PC-3 (cell line): ENCODE measurements at regions not wholly inside any gene's neighbourhood (a gene's known extent, or its start where the extent isn't known, plus 50 kb on each side); places are given as distances from the start of the nearest gene placed in this dataset.

Source experiments
- EZH2phosphoT487 ChIP-seq: fragments of 300-600 bp; sonication (generic); IDR thresholded peaks from 2 replicates; pipeline ENCODE4 v1.6.1; 2018; ENCODE audit warnings: mild to moderate bottlenecking, antibody characterized with exemption, low read length, borderline replicate concordance
- TF ChIP-seq, protein P1 (sequence below): fragments of 300-600 bp; sonication (generic); conservative IDR thresholded peaks from 2 replicates; pipeline ENCODE4 v1.5.1; 2017; ENCODE audit warnings: antibody characterized with exemption, low read depth, mild to moderate bottlenecking, low read length

DNA sequence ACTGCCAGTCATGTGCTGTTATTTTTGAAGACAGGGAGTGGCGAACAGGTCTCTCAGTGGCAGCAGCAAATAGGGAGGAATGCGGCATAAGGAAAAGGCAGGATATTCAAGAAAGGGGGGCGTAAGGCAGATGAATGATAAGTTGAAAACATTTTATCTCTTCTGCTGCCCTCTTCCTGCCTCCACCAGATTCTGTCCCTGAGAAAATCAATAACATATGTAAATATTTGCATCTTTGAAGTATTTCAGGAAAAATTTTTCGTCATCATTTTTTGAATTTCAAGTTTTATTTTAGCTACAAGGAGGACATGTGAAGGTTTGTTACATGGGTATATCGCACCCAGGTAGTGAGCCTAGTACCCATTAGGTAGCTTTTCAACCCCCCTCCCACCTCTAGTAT lies 616.7 kb downstream of the MCTP2 start:
- TF ChIP-seq, protein P1, sequence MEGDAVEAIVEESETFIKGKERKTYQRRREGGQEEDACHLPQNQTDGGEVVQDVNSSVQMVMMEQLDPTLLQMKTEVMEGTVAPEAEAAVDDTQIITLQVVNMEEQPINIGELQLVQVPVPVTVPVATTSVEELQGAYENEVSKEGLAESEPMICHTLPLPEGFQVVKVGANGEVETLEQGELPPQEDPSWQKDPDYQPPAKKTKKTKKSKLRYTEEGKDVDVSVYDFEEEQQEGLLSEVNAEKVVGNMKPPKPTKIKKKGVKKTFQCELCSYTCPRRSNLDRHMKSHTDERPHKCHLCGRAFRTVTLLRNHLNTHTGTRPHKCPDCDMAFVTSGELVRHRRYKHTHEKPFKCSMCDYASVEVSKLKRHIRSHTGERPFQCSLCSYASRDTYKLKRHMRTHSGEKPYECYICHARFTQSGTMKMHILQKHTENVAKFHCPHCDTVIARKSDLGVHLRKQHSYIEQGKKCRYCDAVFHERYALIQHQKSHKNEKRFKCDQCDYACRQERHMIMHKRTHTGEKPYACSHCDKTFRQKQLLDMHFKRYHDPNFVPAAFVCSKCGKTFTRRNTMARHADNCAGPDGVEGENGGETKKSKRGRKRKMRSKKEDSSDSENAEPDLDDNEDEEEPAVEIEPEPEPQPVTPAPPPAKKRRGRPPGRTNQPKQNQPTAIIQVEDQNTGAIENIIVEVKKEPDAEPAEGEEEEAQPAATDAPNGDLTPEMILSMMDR, result no peak
- no peak for TF ChIP-seq EZH2phosphoT487
